HEK293 (cell line): ENCODE measurements at regions not wholly inside any gene's neighbourhood (a gene's known extent, or its start where the extent isn't known, plus 50 kb on each side); places are given as distances from the start of the nearest gene placed in this dataset.

ENCODE experiments used
- CTCF ChIP-seq: fragments of 450-650 bp; formaldehyde crosslinking; IDR thresholded peaks from 2 replicates; pipeline ENCODE4 v1.5.1; 2016; ENCODE audit warnings: missing biosample characterization, missing genetic modification characterization
- HOXA7 ChIP-seq: sonication (generic); formaldehyde crosslinking; IDR thresholded peaks from 2 replicates; pipeline ENCODE4 v1.8.1; 2022; ENCODE audit warnings: missing genetic modification reagents, borderline replicate concordance
- HOXD13 ChIP-seq: sonication (generic); formaldehyde crosslinking; IDR thresholded peaks from 2 replicates; pipeline ENCODE4 v1.8.0; 2022; ENCODE audit warnings: missing genetic modification reagents, borderline replicate concordance
- PBX3 ChIP-seq: sonication (generic); formaldehyde crosslinking; IDR thresholded peaks from 2 replicates; pipeline ENCODE4 v1.8.1; 2022; ENCODE audit warnings: mild to moderate bottlenecking, moderate library complexity, missing genetic modification reagents
- ZFP3 ChIP-seq: fragments of 450-650 bp; formaldehyde crosslinking; IDR thresholded peaks from 2 replicates; pipeline ENCODE4 v1.5.1; 2016; ENCODE audit warnings: low read depth, missing biosample characterization, missing genetic modification characterization
- ZFP69B ChIP-seq: fragments of 450-650 bp; formaldehyde crosslinking; IDR thresholded peaks from 2 replicates; pipeline ENCODE4 v1.5.1; 2016; ENCODE audit warnings: missing biosample characterization, missing genetic modification characterization
- ZNF501 ChIP-seq: fragments of 450-650 bp; formaldehyde crosslinking; IDR thresholded peaks from 2 replicates; pipeline ENCODE4 v1.5.1; 2016; ENCODE audit warnings: missing biosample characterization, missing genetic modification characterization

- TF ChIP-seq PBX3 (CRISPR knock-in tag): no peak
- no peak for TF ChIP-seq ZFP69B (tag by site-specific recombination)
- no peak for TF ChIP-seq HOXA7 (CRISPR knock-in tag)
- no peak for TF ChIP-seq HOXD13 (CRISPR knock-in tag)
- TF ChIP-seq CTCF: no peak
- no peak for TF ChIP-seq ZFP3 (tag by site-specific recombination)
- no peak for TF ChIP-seq ZNF501 (tag by site-specific recombination)
Measured at GRCh38 chr18:40413160-40413559, 1541.9 kb upstream of the PIK3C3 start.
